GM13977 (cell line): ENCODE measurements at regions not wholly inside any gene's neighbourhood (a gene's known extent, or its start where the extent isn't known, plus 50 kb on each side); places are given as distances from the start of the nearest gene placed in this dataset.

ENCODE experiments used
- DNase-seq: peaks from one replicate; pipeline ENCODE4 v3.0.0; 2012; ENCODE audit warnings: low spot score
- CTCF ChIP-seq: IDR thresholded peaks from 2 replicates; pipeline ENCODE4 v1.5.1; 2012; ENCODE audit warnings: mild to moderate bottlenecking, control low read depth; ENCODE audit not compliant: insufficient read depth; ENCODE audit errors: extremely low read depth, missing control alignments
- in situ Hi-C: fragments of 300-500 bp; cut with MboI; formaldehyde crosslinking; loops from one replicate; pipeline ENCODE4 v1.12.0; 2022; ENCODE audit warnings: low sequenced_read_pairs, low pct_unique_long_range_greater_than_20kb, mixed read lengths, inconsistent platforms; ENCODE audit not compliant: unreplicated experiment

- no peak for TF ChIP-seq CTCF
- in situ Hi-C loops: no loop called here
- no peak for DNase-seq
Observed at GRCh38 chr9:78808048-78808447, 511.1 kb downstream of the PSAT1 start.

- no peak for DNase-seq
- in situ Hi-C loops: no loop called here
- TF ChIP-seq CTCF: no peak
Observed at GRCh38 chr9:78811622-78812276, 514.8 kb downstream of the PSAT1 start.

GRCh38 chr9:78812665-78813064 is 515.7 kb downstream of the PSAT1 start:
- no peak for DNase-seq
- no peak for TF ChIP-seq CTCF
- in situ Hi-C loops: no loop called here

GRCh38 chr9:78813602-78814180 is 516.8 kb downstream of the PSAT1 start:
- DNase-seq: no peak
- in situ Hi-C loops: no loop called here
- no peak for TF ChIP-seq CTCF

- in situ Hi-C loops: no loop called here
- peak; percentile 61 for TF ChIP-seq CTCF
- peak; percentile 50 for DNase-seq
Observed at GRCh38 chr9:78821126-78821822, 524.3 kb downstream of the PSAT1 start.

- DNase-seq: no peak
- no peak for TF ChIP-seq CTCF
- in situ Hi-C loops: no loop called here
Observed at GRCh38 chr9:78826527-78826926, 529.6 kb downstream of the PSAT1 start.
